ENCODE measurements at regions not wholly inside any gene's neighbourhood (a gene's known extent, or its start where the extent isn't known, plus 50 kb on each side); places are given as distances from the start of the nearest gene placed in this dataset.
"Not testable (repeated sequence)": the region's sequence is repeated elsewhere in the genome, so short reads cannot be mapped to it uniquely, and the experiment has no call there.

GRCh38 chr12:31819427-31819826 lies 90.6 kb upstream of the AMN1 start:
- DNase-seq: no peak

GRCh38 chr12:31818623-31819268 lies 89.9 kb upstream of the AMN1 start:
- no peak for DNase-seq

- no peak for DNase-seq
Observed at GRCh38 chr12:31817120-31817519, 88.3 kb upstream of the AMN1 start.

GRCh38 chr12:31815096-31815495 lies 86.3 kb upstream of the AMN1 start:
- no peak for DNase-seq

DNA sequence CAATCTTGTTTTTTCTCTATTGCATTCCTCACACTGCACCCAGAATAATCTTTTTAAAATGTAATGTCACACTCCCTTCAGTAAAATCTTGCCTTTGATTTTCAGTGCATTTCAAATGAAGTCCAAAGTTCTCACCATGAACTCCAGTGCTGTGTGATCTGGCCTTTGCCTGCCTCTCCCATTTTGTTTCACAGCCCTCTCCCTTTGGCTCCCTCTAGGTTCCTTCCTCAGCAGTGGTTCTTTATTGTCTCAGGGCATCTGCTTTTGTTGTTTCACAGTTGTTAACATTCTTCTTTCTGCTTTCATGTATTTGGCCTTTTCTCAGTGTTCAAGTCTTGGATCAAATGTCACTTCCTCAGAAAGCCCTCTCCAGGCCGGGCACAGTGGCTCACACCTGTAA lies 84.5 kb upstream of the AMN1 start:
- DNase-seq: no peak

- DNase-seq: no peak
Observed at GRCh38 chr12:31807773-31808097, 78.9 kb upstream of the AMN1 start.

DNA sequence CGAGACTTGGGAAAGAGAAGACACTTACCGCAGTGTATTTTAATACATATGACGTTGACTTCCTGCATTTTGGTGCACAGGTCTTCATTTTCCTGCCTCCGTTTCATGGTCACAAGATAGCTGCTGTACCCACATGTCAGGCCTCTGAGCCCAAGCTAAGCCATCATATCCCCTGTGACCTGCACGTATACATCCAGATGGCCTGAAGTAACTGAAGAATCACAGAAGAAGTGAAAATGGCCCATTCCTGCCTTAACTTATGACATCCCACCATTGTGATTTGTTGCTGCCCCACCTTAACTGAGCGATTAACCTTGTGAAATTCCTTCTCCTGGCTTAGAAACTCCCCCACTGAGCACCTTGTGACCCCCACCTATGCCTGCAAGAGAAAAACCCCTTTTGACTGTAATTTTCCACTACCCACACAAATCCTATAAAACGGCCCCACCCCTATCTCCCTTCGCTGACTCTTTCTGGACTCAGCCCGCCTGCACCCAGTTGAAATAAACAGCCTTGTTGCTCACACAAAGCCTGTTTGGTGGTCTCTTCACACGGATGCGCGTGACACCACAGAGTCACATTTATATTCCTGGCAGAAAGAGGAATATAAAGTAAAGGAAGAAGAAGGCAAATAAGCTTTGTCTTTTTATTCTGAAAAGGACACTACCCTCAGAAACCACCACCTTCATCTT lies 78.4 kb upstream of the AMN1 start:
- DNase-seq: peak; percentile 50

DNA sequence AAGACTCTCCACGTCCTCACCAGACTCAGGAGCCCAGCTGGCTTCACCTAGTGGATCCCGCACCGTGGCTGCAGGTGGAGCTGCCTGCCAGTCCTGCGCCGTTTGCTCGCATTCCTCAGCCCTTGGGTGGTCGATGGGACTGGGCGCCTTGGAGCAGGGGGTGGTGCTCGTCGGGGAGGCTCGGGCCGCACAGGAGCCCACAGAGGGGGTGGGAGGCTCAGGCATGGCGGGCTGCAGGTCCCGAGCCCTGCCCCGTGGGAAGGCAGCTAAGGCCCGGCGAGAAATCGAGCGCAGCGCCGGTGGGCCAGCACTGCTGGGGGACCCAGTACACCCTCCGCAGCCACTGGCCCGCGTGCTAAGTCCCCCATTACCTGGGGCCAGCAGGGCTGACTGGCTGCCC lies 76.9 kb upstream of the AMN1 start:
- not testable (repeated sequence) for DNase-seq

- not testable (repeated sequence) for DNase-seq
Observed at GRCh38 chr12:31804707-31805106, 75.9 kb upstream of the AMN1 start.

- DNase-seq: no peak
Observed at GRCh38 chr12:31804185-31804504, 75.3 kb upstream of the AMN1 start.

DNA sequence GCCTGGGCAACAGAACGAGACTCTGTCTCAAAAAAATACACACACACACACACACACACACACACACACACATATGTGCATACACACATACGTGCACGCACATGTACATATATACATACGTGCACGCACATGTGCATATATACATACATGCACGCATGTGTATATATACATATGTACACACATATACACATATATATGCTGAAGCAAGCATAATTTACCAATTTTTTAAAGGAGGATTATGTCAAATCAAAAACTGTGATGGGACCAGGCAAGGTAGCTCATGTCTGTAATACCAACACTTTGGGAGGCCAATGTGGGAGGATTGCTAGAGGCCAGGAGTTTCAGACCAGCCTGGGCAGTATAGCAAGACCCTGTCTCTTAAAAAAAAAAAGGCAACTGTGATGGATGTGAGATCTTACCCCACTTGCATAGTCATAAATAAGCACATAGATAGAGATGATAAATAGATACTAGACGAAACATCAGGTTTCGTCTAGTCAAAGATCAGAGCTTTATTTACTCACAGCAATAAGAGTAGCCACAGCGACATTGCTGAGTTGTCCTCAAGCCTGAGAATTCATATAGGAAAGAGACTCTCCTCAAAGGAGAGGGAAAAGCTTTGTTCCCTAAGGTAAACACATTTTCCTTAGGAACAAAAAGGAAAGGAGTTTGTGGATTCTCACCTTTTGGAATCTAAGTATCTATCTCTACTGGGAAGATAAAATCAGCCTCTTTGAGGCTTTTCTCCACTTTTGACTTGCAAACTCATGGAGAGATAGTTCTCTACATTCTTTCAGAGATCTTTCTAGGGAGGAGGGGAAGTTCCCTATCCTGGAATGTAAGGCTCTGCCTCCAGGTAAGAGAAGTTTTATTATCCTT lies 74.7 kb upstream of the AMN1 start:
- no peak for DNase-seq

DNA sequence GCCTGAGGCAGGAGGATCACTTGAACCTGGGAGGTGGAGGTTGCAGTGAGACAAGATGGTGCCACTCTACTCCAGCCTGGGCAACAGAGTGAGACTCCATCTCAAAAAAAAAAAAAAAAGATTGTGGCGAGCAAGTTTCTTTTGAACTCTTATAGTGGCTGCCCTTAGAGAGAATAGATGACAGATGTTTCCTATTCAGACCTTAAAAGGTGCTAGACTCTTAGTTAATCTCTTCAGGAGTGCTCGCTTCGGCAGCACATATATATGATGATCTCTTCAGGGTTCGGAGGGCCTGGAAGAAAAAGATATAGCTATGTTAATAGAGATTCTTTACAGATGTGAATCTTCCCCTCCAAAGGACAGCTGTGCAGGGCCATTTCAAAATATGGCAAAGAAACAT lies 73.1 kb upstream of the AMN1 start:
- DNase-seq: no peak

- peak; percentile 23 for DNase-seq
Observed at GRCh38 chr12:31797230-31797872, 68.5 kb upstream of the AMN1 start.

GRCh38 chr12:31796270-31796951 lies 67.6 kb upstream of the AMN1 start:
- no peak for DNase-seq

GRCh38 chr12:31794745-31795144 lies 65.9 kb upstream of the AMN1 start:
- DNase-seq: no peak

DNA sequence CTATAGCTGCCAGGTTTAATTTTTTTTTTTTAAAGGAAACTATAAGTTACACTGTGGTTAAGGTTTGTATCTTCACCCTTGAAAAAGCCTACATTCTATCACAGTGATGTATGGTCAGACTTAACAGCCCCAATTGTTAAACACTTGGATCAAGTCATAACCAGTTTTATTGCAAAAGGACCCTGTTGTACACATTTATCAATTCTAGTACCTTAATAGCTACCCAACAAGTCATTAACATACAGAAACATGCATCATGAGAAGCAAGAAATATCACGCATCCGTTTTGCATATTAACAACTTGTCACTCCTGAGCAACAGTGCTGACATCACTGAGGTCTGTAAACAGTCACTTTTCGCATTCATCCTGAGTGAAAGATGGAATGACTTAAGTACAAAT lies 62.4 kb upstream of the AMN1 start:
- not testable (repeated sequence) for DNase-seq

DNA sequence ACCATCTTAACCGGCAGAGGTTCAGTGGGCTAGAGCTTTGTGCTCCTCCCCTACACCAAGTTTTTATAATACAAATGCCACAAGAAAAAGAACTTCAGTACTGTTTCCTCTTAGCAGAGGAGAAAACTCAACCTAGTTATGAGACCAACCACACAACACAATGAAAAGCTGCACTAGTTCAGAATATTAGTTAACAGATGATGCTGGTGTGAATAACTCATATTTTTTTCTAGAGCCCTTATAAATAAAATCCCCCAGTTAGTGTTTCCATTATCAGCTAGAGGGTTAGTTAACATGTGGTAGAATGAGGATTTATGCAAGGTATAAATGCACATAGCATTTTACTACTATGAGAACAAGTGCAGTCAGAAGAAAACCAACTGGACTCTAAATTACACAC lies 61.9 kb upstream of the AMN1 start:
- DNase-seq: no peak

- DNase-seq: no peak
Observed at GRCh38 chr12:31785318-31785717, 56.5 kb upstream of the AMN1 start.

GRCh38 chr12:31783996-31784645 lies 55.3 kb upstream of the AMN1 start:
- no peak for DNase-seq

GRCh38 chr12:31783556-31783955 lies 54.7 kb upstream of the AMN1 start:
- DNase-seq: no peak

DNA sequence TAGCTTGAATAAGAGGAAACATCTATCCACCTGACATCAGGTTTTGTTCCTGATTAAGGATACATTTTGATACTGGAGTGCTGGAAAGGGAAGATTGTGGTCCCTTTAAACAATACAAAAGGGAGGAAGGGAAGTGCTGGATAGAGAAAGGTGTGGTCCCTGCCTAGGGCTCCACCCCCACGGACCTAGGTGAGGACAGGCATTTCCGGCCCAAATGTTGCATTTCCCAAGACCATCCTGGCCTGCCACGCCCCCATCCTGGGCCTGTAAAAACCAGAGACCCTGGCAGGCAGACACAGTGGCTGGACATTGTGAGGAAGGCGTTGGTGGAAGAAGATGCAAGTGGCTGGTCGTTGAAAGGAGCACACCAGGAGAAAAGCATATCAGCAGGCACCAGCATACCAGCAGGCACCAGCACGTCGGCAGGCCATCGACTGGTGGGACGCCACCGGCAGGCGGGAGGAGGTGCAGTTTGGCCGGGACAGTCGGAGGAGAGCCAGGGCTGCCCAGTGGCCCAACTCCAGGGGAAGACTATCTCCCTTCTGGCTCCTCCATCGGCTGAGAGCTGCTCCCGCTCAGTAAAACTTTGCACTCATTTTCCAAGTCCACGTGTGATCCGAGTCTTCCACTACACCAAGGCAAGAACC lies 53.2 kb upstream of the AMN1 start:
- no peak for DNase-seq

- no peak for DNase-seq
Observed at GRCh38 chr12:31780096-31780495, 51.3 kb upstream of the AMN1 start.
